HG02678 (cell line): ENCODE measurements at regions not wholly inside any gene's neighbourhood (a gene's known extent, or its start where the extent isn't known, plus 50 kb on each side); places are given as distances from the start of the nearest gene placed in this dataset.

ENCODE experiments used
- ATAC-seq: cut with Tn5 transposase; IDR thresholded peaks from one replicate; pipeline ENCODE4 v1.9.1; 2021; ENCODE audit warnings: mild to moderate bottlenecking, moderate library complexity; ENCODE audit not compliant: unreplicated experiment

DNA sequence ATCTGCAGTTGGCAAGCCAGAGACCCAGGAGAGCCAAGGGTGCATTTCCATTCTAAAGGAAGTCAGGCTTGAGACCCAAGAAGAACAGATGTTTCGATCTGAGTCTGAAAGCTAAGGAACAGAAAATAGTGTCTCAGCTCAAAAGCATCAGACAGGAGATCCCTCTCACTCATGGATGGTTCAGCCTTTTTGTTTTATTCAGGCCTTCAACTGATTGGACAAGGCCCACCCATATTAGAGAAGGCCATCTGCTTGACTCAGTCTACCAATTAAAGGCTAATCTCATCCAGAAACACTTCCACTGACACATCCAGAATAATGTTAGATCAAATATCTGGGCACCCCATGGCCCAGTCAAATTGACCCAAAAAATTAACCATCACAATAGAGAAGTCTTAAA is 255.0 kb downstream of the TXNL1 start:
- ATAC-seq = no peak

DNA sequence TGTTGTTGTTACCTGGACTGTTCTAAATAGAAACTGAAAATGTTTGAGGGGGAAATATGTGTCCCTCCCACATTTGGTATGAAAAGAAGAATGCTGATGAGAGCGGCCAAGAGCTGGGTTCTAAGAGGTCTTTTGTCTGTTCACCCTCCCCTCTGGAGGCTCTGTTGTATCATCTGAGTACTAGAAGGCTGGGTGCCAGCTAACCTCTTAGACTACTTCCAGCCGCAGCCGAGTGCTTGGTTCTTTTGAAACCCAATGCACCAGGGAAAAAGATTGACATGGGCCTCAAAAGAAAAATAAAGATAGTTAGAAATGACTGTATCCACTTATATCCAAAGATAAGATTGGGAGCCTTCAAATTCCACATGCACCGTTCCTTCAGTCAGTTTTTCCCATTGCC is 255.9 kb downstream of the TXNL1 start:
- no peak for ATAC-seq

DNA sequence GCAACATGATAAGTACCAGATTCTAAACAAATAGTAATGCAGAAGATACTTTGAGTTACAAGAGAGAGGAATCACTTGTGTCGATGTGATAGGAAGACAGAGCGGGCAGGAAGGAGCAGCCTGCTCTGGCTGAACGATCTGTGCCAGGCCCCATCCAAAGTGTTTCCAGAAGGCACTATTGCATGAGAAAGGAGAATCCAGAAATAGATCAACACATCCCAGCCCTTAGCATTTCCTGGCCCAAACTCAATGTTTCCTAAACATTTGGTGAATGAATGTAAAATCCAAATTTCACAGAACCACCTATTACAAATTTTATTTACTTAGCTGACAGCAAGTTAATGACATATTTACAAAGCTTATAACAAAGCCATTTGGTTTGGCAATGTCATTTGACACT is 257.2 kb downstream of the TXNL1 start:
- no peak for ATAC-seq

DNA sequence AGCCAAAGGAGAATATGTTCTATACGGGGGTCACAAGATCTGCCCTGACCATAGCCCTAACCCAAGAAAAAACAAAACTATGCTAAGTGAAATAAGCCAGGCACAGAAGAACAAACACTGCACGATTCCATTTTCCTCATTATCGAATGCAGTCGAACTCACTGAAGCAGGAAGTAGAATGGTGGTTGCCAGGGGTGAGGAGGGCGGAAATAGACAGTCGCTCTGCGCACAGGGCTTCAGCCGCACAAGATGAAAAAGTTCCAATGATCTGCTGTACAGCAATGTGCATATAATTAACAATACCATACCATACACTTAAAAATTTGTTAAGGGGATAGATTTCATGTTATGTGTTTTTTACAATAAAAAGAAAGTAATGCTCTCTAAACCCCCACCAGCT is 257.7 kb downstream of the TXNL1 start:
- no peak for ATAC-seq

DNA sequence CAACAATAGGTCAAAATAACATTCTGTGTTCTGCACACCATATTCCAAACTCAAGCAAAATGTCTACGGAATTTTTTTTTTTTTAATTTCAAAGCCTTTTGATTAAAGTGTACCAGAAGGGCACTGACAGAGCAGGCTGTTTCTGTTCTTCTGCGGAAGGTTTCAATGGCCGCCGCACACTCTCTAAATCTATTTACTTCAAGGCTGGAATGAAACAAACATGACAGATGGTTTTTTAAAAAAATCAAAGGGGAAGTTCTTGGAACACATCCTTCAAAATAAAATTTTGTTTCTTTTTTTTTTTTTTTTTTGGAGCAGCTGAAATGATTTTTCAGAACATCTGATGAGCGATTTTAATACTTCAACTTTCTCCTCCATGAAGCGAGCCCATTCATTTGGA is 259.1 kb downstream of the TXNL1 start:
- ATAC-seq = no peak

DNA sequence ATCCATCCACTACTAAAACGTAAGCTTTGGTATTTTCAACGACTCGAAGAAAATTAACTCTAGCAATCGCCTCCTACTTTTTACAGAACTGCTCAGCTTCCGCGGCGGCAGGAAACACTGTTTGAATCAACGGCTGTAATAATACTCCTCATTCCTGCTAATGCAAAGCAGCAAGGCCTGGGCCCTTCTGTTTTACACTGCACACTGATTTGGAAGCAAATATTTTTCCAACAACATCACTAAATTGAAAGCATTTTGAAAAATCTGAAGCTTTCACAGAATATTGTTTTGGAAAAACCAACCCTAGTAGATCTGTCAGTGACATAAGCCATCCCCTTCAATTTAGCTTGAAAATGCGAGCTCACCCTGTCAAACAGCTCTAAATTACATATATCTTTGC is 261.2 kb downstream of the TXNL1 start:
- no peak for ATAC-seq

DNA sequence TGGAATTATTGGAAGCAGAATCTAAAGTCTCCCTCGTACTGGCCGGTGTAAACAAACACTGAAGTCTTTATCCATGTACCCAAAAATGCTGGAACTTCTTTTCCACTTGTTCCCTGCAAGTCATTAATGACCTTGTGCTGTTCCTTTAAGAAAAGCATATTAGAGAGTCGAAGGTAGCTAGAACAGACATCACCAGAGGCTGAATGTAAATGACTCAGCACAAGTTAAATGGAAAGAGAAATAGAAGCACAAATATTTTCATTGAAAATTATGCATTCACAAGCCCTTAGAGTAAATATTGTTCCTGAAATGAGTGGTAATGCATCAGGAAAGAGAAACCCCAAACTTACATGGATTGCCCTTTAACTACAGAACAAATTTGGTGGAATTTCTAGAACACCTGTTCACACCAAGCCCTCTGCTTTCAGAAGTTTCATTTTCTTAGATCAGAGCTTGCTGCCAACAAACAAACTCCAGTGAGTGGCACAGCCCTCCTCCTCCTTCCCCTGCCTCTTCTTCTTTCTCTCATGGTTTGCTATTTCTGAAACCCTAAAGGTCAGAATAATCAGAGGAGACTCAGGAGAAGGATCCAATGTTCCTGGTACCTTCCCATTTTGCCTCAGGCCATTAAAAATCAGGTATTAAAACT is 264.3 kb downstream of the TXNL1 start:
- no peak for ATAC-seq

DNA sequence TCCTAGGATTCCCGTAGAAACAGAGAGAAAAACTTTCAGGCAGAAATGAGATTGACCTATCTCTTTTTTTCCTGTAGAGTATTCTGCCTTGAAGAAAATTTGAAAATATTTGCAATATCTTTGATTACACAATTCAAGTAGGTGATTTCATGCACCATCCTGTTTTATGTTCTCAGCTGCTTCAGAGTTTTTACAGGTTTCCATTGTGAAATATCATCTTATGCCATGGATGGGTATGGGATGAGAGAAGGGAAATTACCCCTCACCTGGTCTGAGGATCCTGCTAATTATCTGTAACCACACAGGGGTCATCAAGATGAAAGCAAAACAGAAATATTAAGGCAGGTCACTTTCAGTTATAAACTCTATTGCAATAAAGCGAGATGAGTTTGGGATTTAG is 264.8 kb downstream of the TXNL1 start:
- no peak for ATAC-seq

DNA sequence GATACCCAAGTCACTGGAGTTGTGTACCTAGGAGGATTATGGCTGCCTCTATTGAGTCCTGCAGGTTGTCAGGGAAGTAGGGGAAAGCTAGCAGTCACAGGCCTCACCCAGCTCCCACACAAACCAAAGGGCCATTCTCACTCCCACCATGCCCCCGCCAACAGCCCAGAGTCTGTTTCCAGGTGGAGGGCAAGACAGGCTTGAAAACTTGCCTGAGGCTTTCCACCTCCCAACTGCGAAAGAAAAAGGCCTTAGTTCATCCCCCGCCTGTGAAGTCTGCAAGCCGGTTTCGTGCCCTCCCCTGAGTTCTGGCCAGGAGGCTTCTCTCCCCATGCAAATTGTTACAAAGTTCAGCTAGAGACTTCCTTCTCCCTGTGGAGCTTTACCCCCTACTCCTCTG is 270.3 kb downstream of the TXNL1 start:
- ATAC-seq = no peak

DNA sequence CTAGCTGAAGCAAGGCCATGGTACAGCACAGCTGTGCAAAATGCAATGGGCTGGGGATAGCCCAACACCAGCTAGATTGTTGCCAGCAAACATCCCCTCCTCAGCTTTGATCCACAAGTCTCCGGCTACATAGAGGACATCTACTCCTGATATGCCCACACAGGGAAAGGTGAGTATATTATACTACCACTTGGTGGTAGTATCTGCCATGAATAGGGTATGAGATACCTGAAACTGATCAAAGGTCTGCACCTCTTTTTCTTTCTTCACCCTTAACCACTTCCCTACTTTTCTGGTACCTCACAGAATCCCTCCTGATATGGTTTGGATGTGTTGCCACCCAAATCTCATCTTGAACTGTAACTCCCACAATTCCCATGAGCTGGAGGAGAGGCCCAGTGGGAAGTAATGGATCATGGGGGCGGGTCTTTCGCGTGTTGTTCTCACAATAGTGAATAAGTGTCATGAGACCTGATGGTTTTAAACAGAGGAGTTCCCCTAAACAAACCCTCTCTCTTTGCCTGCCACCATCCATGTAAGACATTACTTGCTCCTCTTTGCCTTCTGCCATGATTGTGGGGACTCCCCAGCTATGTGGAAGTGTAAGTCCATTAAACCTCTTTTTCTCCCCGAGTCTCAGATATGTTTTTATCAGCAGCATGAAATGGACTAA is 279.6 kb downstream of the TXNL1 start:
- no peak for ATAC-seq

DNA sequence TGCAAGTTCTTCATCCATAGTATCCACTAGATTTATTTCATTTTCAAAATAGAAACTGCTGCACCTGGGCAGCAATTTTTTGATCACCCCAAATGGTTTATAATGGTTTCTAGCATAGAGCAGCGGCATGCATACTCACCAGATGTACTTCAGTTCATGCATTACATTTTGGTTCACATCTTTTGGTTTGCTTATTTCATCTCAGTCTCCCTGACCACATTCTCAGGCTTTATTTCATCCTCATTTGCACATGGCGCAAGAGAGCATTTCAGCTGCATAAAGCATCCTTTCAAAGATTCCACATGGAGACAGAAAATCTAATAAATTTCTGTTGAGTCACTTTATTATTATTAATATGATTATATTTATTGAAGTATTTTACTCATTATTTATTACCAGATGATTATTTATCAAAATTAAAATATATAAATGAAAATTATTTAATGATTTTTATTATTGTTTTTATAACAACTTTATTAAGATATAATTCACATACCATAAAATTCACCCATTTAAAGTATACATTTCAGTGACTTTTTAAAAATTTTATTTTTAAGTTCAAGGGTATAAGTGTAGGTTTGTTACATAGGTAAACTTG is 284.6 kb downstream of the TXNL1 start:
- no peak for ATAC-seq

DNA sequence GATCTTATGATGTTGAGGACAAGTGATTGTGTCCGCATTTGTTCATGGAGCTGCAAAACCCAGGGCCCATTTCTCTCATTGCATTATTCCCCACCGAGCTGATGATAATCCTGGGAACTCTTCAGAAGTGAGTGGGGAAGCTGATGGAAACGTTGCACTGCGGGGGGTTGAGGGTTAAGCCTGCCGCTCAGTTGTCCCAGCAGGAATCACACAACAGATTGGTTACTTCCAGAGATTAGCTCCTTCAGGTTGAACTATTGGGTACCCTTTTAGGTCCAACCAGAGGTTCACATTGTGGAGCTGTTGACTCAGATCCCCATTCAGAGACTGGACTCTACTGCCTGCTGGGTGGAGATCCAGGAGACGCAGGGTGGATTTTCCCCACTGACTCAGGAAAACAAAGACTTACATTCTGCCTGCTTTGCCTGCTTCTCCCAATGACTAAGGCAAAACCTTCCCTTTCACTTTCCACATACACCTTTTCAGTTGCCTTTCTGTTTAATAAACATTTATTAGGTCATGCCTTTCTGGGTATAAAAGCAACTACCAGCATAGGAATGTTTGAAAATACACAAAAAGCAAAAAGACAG is 286.4 kb downstream of the TXNL1 start:
- no peak for ATAC-seq

DNA sequence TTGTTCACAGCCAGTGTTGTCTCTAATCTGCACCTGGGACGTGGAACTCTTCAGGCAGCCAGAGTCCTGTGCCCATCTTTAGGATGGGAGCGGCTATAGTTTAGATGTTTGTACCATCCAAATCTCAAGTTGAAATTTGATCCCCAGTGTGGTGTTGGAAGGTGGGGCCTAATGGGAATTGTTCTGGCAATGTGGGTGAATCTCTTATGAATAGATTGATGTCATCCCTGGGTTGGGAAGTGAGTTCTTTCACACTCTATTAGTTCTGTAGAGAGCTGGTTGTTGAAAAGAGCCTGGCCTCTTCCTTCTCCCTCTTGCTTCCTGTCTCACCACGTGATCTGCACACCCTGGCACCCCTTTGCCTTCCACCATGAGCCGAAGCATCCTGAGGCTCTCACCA is 300.9 kb downstream of the TXNL1 start:
- no peak for ATAC-seq

DNA sequence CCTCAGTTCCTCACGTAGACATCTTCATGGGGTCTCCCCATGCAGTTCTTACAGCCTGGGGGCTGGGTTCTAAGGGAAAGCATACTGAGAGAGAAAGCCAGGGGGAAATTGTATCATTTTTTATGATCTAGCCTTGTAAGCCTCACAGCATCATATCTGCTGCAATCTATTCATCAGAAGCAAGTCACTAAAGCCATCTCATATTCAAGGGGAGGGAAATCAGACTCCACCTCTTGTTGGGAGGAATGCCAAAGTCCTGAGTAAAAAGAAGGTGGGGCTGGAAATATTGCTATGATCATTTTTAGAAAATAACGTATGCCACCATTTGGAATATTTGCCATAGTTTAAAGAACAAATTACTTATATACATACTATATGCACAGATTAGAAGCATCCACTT is 304.6 kb downstream of the TXNL1 start:
- ATAC-seq = no peak

DNA sequence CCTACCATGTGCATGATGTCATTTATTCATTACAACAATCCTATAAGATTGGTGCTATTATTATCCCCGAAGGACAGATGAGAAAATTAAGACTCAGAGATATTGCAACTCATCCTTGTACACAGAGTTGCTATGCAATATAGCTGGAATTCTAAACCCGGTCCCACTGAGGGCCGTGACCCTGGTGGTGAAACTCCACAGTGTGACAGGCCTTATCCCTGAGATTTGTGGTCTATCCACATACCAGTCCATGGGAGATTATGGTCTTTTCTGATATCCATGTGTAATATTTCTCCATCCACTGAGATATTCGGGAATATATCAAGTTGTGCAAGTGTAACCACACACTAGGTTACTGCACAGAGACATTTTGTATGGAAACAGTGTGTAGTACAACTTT is 305.2 kb downstream of the TXNL1 start:
- no peak for ATAC-seq

DNA sequence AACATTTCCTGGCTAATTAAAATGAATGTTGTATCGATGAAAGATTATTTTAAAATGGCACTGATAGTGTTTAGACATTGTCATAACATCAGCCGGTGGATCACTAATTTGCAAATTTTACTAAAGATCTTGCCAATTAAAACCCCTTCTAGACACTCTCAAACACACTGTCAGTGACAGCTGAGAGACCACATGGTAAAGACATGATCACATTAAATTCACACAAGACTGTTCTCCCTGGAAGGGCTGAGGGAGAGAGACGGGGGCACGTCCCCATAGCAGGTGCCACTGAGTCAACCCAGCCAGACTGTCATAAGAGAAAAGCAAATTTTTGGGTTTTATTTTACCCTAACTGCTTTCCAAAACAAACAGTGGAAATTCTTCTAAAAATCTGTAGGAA is 306.0 kb downstream of the TXNL1 start:
- ATAC-seq = no peak

DNA sequence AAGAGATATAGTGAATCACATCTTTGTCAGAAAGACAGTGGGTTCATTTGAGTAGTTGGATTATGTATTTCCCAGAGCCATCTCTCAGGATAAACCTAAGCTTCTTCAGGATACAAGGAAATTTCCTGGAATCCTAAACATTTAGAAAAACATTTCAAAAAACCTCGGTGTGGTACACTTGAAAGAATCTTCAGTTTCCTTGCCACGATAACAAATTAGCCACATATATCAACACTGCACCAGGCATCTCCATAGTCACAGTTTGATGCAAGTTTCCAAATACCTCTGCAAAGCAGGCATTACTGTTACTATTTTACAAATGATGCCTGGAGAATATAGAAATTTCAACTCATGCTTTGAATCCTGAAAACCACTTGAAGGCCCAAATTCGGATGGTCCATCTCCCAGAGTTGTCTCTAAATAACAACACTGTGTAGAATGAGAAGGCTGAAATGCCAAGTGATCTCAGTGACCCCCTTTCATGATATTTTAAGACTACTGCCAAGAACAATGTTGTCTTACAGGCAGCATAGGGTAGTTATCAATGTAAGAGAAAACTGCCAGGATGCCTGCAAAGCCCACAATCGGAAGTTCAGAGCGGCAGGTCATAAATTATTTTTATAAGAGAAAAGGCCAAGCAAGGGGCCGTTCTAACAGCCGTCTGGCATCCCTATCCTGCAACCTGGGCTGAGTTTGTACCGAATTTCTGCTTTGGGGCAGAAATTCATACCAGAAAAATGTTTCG is 307.9 kb downstream of the TXNL1 start:
- ATAC-seq = no peak

DNA sequence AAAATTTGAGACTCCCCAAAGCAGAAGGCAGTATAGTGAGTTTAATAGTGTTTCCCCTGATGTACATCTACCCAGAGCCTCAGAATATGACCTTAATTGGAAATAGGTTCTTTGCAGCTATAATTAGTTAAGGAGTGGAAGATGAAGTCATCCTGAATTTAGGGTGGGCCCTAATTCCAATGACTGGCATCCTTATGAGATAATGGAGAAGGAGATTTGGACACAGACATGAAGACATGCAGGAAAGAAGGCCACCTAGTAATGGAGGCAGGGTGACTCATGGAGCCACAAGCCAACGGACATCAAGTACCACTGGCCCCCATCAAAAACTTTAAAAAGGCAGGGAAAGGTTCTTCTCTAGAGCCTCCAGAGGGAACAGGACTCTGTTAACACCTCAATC is 308.9 kb downstream of the TXNL1 start:
- no peak for ATAC-seq

DNA sequence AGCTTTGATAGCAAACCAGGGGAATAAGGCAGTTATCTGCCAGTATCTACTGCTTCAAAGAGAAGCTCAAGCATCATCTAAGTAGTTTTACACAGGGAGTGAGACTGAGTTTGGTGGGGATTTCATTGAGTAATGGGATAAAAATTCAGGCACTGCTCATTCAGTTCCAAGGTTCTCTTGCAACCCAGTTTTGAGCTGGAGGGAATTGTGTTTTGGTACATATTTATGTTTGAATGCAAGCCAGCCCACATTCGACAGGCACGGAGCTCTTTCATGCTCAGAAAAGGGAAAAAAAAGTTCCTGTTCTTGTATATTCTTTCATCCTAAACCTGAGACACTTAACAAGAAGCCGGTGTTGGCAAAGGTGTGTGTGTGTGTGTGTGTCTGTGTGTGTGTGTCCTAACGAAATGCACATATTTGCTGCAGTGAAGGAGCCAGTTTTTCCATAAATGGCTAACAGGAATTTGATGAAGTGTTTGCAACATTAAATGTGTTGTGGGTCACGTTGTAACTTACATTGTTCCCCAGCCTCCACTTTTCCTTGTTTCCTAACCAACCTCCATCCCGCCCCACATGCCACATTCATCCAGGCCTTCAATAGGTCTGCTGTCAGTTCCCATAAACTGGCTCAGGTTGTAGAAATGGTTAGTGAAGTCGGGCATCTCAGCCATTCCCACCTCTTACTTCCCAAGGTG is 311.1 kb downstream of the TXNL1 start:
- no peak for ATAC-seq

DNA sequence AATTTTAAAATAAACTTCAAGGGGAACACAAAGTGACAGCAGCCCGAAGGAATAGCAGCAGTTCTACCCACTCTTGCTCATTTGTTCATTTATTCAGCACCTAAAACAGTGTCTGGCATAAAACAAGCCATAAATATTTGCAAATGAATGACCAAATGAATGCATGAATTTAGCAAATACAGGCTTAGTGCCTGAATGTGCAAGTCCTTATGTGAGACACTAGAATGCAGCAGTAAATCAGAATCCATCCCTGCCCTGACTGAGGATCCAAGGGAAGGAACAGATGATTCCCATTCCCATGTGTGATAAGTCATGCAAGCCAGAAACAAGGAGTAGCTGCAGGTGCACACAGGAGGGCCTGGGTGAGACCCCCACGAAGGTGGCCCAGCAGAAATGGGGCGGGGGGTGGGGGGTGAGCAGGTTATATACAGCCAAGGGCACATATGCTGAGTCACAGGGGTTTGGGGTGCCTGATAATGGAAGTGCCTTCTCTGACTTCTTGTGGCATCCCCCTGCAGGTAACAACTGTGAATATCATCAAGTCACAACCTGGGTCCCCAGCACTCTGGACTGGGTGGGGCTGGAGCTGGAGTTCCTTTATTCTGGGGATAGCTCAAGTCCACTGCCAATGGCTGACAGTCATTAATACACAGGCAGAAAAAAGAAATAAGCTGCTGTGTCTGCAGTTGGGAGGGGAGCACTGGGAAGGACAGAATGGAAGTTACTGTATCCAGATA is 311.9 kb downstream of the TXNL1 start:
- ATAC-seq = no peak
